ENCODE measurements at regions not wholly inside any gene's neighbourhood (a gene's known extent, or its start where the extent isn't known, plus 50 kb on each side); places are given as distances from the start of the nearest gene placed in this dataset.

- intact Hi-C loops (cut with DNase I), result no loop called here
- H3K36me3 ChIP-seq, result no peaks in the 10 kb centered on the region
- peaks cover 0 to 17% (median 6%) of the 10 kb centered on the region in 4 donors for H3K4me1 ChIP-seq
- WGBS, result 82% methylated on average over 1 of the region's 1 CpG
- TF ChIP-seq CTCF (IDR thresholded peaks at IDR 0.05), result no peak
- TF ChIP-seq EP300 (IDR thresholded peaks at IDR 0.05), result no peak
- TF ChIP-seq POLR2AphosphoS5 (IDR thresholded peaks at IDR 0.05), result no peak
- TF ChIP-seq POLR2A (IDR thresholded peaks at IDR 0.05; ENCODE audit: low read depth), result no peak
- no peak for DNase-seq (ENCODE audit: extremely low spot score)
- H3K27ac ChIP-seq (replicated peaks in 1 of 4), result no peak overlapping the region
- no peaks in the 10 kb centered on the region for H3K27me3 ChIP-seq
- no peak overlapping the region for H3K4me3 ChIP-seq
- H3K9me3 ChIP-seq, result no peaks in the 10 kb centered on the region
Observed at GRCh38 chr3:174618368-174619080, 240.6 kb upstream of the NAALADL2 start.

GRCh38 chr3:174619239-174619638 is 239.9 kb upstream of the NAALADL2 start:
- Histone ChIP-seq H3K36me3 (no peaks in the 10 kb centered on the region), H3K4me3 (no peak overlapping the region), H3K9me3 (no peaks in the 10 kb centered on the region), H3K27ac (replicated peaks in 1 of 4) (no peak overlapping the region), H3K27me3 (no peaks in the 10 kb centered on the region), H3K4me1 (peaks cover 0 to 17% (median 5%) of the 10 kb centered on the region in 4 donors)
- intact Hi-C loops (cut with DNase I), result no loop called here
- TF ChIP-seq CTCF (IDR thresholded peaks at IDR 0.05) (no peak), POLR2A (IDR thresholded peaks at IDR 0.05; ENCODE audit: low read depth) (no peak), POLR2AphosphoS5 (IDR thresholded peaks at IDR 0.05) (no peak), EP300 (IDR thresholded peaks at IDR 0.05) (no peak)
- no peak for DNase-seq (ENCODE audit: extremely low spot score)

GRCh38 chr3:174620138-174620537 is 239.0 kb upstream of the NAALADL2 start:
- H3K27me3 ChIP-seq, result no peaks in the 10 kb centered on the region
- H3K36me3 ChIP-seq, result no peaks in the 10 kb centered on the region
- intact Hi-C loops (cut with DNase I), result no loop called here
- no peaks in the 10 kb centered on the region for H3K9me3 ChIP-seq
- DNase-seq (ENCODE audit: extremely low spot score), result no peak
- peaks cover 0 to 17% (median 5%) of the 10 kb centered on the region in 4 donors for H3K4me1 ChIP-seq
- TF ChIP-seq POLR2AphosphoS5 (IDR thresholded peaks at IDR 0.05) (no peak), CTCF (IDR thresholded peaks at IDR 0.05) (peak in 2 of 3 experiments; percentile 11 to 24), POLR2A (IDR thresholded peaks at IDR 0.05; ENCODE audit: low read depth) (no peak), EP300 (IDR thresholded peaks at IDR 0.05) (no peak)
- no peak overlapping the region for H3K4me3 ChIP-seq
- WGBS, result 72% methylated on average over 2 of the region's 2 CpGs
- H3K27ac ChIP-seq (replicated peaks in 1 of 4), result no peak overlapping the region

GRCh38 chr3:174620855-174621472 is 238.2 kb upstream of the NAALADL2 start:
- TF ChIP-seq POLR2AphosphoS5 (IDR thresholded peaks at IDR 0.05), result no peak
- no peak for TF ChIP-seq EP300 (IDR thresholded peaks at IDR 0.05)
- TF ChIP-seq POLR2A (IDR thresholded peaks at IDR 0.05; ENCODE audit: low read depth), result no peak
- no peak for TF ChIP-seq CTCF (IDR thresholded peaks at IDR 0.05)

More at GRCh38 chr3:174620855-174621472, 238.2 kb upstream of the NAALADL2 start:
- Histone ChIP-seq H3K4me1 (peaks cover 0 to 17% (median 5%) of the 10 kb centered on the region in 4 donors), H3K4me3 (no peak overlapping the region), H3K27me3 (no peaks in the 10 kb centered on the region), H3K9me3 (no peaks in the 10 kb centered on the region), H3K27ac (replicated peaks in 1 of 4) (no peak overlapping the region), H3K36me3 (no peaks in the 10 kb centered on the region)
- WGBS, result 79% methylated on average over 4 of the region's 4 CpGs
- intact Hi-C loops (cut with DNase I), result no loop called here
- no peak for DNase-seq (ENCODE audit: extremely low spot score)
